SJCRH30 (cell line): ENCODE measurements at regions not wholly inside any gene's neighbourhood (a gene's known extent, or its start where the extent isn't known, plus 50 kb on each side); places are given as distances from the start of the nearest gene placed in this dataset.
"Not testable (repeated sequence)": the region's sequence is repeated elsewhere in the genome, so short reads cannot be mapped to it uniquely, and the experiment has no call there.

Source experiments
- DNase-seq, 2 experiments: peaks; one replicate each; pipeline ENCODE4 v3.0.0-alpha.2; 2015 to 2020
- H3K27ac ChIP-seq: fragments of 250-450 bp; sonication (Bioruptor Pico); 2 replicates; pipeline ENCODE4 v1.5.1; 2020; ENCODE audit warnings: mild to moderate bottlenecking, moderate library complexity
- H3K27me3 ChIP-seq: fragments of 250-450 bp; sonication (Bioruptor Pico); 2 replicates; pipeline ENCODE4 v1.5.1; 2020; ENCODE audit warnings: mild to moderate bottlenecking, moderate library complexity
- H3K36me3 ChIP-seq: fragments of 250-450 bp; sonication (Bioruptor Pico); 2 replicates; pipeline ENCODE4 v1.5.1; 2020; ENCODE audit warnings: mild to moderate bottlenecking, moderate library complexity
- H3K4me1 ChIP-seq: fragments of 250-450 bp; sonication (Bioruptor Pico); 2 replicates; pipeline ENCODE4 v1.5.1; 2020; ENCODE audit warnings: mild to moderate bottlenecking, moderate library complexity
- H3K4me3 ChIP-seq: fragments of 250-450 bp; sonication (Bioruptor Pico); 2 replicates; pipeline ENCODE4 v1.5.1; 2020; ENCODE audit warnings: mild to moderate bottlenecking, moderate library complexity
- H3K9me3 ChIP-seq: fragments of 250-450 bp; sonication (Bioruptor Pico); replicated peaks from 2 replicates; pipeline ENCODE4 v1.5.1; 2020; ENCODE audit warnings: mild to moderate bottlenecking, moderate library complexity

DNA sequence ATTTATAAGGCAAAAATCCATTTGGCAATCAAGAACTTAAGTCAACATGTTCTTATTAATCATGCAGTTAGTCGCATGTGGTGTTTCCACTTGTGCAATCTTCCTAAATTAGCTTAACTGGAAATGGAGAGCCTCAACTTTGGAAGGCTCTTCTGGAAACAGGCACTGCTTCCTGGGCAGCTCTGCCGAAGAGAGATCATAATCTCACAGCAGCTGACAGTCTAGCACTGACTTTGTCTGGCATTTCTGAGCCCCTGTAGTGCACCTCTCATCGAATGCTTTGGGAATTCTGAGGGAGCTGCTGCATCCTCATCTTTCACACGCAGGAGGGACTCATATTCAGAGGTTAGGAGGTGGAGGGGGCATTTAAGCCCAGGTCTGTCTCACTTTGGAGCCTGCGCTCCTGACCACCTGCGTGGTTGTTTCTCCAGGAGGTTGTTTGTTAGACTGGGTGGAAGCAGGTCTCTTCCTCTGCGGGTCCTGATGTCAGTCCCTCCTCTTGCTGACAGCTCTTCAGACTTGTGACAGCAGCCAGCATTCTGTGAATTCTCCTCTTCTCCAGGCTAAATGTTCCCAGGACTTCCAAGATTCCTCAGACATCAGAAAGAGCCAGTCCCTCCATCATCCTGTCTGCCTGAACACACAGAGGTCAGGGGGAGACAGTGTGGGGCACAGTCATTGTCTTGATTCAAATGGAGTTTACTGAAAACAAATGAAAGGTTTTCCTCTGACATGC is 100.4 kb upstream of the GJB6 start:
- no peak for DNase-seq
- no peak overlapping the region for H3K27ac ChIP-seq
- no peaks in the 10 kb centered on the region for H3K4me1 ChIP-seq
- no peak overlapping the region for H3K4me3 ChIP-seq
- H3K9me3 ChIP-seq = no peaks in the 10 kb centered on the region
- H3K27me3 ChIP-seq = no peaks in the 10 kb centered on the region; the same call in 1 of the 2 replicates
- H3K36me3 ChIP-seq = no peaks in the 10 kb centered on the region

DNA sequence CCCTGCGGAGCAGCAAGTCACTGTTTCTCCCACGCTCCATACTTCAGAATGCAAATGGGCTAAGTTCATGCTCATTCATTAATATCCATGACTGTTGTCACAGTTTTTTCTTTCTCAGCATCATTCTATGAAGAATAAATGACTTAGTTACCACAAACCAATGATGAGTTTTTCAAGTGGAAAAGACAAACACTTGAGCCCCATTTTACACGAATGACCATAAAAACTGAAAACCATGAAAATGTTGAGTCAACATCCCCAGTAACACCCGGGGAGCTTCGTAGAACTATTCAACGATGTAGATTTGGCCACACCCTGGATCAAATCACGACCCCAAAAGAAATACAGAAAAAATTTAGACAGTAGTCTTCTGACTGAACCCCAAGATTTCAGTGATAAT is 99.8 kb upstream of the GJB6 start:
- no peak overlapping the region for H3K27ac ChIP-seq
- H3K36me3 ChIP-seq = no peaks in the 10 kb centered on the region
- H3K9me3 ChIP-seq = no peaks in the 10 kb centered on the region
- no peaks in the 10 kb centered on the region for H3K4me1 ChIP-seq
- no peaks in the 10 kb centered on the region; the same call in 1 of the 2 replicates for H3K27me3 ChIP-seq
- no peak for DNase-seq
- no peak overlapping the region for H3K4me3 ChIP-seq

DNA sequence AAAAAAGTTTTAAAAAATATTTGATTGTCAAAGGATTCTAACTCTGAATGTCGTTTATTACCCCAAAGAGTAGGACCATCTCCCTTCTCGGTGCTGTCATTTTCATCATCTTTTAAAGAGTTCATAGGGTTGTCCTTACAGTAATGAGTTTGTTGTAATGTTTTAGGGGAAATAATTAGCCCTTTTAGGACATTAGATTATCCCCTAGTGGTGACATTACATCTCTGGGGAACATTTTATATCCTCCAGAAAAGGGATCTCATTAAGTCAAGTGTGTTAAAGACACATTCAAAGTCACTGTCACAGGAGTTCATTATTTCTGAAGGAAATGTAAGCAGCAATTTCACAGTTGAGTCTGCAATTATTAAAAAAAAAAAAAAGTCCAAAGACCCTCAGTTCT is 99.3 kb upstream of the GJB6 start:
- no peak overlapping the region for H3K4me3 ChIP-seq

DNA sequence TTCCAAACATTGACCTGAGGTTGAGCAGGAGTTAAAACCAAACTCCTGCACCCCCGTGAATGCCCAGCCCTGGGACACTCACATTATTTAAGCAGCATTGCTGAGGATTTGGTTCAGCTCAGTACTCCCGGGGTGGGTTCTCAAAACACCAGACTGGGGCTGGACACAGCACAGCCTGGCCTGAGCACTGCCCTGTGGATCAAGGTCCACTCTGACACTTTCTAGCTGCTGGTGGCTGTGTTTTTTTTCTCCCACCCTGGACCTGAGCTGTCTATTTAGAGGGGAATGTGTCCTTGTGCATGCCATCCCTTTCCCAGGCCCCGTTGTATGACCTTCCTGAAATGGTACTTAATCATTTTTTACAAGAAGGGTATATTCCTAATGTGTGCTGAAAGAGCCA is 94.7 kb upstream of the GJB6 start:
- H3K36me3 ChIP-seq = no peaks in the 10 kb centered on the region
- H3K4me3 ChIP-seq = no peak overlapping the region
- H3K27me3 ChIP-seq = no peaks in the 10 kb centered on the region
- H3K9me3 ChIP-seq = peaks cover 6% of the 10 kb centered on the region; the same call in 1 of the 2 replicates
- H3K4me1 ChIP-seq = no peaks in the 10 kb centered on the region
- DNase-seq = no peak
- no peak overlapping the region for H3K27ac ChIP-seq

More for the DNA sequence above, 99.3 kb upstream of the GJB6 start:
- no peaks in the 10 kb centered on the region for H3K4me1 ChIP-seq
- no peaks in the 10 kb centered on the region for H3K9me3 ChIP-seq
- DNase-seq = no peak
- H3K27ac ChIP-seq = no peak overlapping the region
- no peaks in the 10 kb centered on the region; the same call in 1 of the 2 replicates for H3K27me3 ChIP-seq
- H3K36me3 ChIP-seq = no peaks in the 10 kb centered on the region

DNA sequence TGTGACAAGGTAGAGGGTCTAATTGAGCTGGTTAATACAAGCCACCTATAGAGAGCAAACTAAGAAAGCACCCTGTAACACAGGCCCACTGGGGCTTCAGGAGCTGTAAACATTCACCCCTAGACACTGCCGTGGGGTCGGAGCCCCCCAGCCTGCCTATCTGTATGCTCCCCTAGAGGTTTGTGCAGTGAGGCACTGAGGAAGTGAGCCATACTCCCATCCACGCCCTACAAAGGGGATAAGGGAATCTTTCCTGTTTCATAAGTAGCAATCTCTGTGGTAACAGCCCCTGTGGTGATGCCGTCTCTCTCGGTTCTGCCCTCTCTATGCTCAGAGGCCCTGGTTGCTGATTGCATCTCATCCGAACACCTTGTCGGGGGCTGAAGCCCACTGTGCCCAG is 94.2 kb upstream of the GJB6 start:
- Histone ChIP-seq H3K4me3 (no peak overlapping the region), H3K4me1 (no peaks in the 10 kb centered on the region), H3K27me3 (no peaks in the 10 kb centered on the region), H3K9me3 (peaks cover 6% of the 10 kb centered on the region; the same call in 1 of the 2 replicates), H3K36me3 (no peaks in the 10 kb centered on the region), H3K27ac (no peak overlapping the region)
- DNase-seq = no peak

DNA sequence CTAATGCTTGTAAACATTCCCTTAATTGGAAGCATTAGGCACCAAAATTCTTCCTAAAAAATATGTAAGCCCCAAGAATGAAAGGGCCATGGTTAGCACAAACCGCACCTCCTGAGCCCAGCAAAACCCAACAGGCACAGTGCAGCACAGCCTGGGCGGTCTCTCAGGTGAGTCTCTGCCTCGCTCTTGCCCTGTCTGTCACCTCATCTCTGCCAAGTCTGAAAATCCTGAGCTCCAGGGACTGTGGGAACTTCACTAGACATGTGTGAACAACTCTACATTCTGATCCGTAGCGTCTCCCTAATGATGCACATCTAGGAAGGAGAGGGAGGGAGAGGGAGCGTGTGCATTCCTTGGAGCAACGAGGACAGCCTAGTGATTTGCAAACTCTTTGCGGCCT is 88.8 kb upstream of the GJB6 start:
- Histone ChIP-seq H3K4me3 (no peak overlapping the region), H3K4me1 (no peaks in the 10 kb centered on the region), H3K9me3 (peaks cover 6% of the 10 kb centered on the region; the same call in 1 of the 2 replicates), H3K27ac (no peak overlapping the region), H3K27me3 (no peaks in the 10 kb centered on the region; the same call in 1 of the 2 replicates), H3K36me3 (no peaks in the 10 kb centered on the region)
- DNase-seq = no peak

DNA sequence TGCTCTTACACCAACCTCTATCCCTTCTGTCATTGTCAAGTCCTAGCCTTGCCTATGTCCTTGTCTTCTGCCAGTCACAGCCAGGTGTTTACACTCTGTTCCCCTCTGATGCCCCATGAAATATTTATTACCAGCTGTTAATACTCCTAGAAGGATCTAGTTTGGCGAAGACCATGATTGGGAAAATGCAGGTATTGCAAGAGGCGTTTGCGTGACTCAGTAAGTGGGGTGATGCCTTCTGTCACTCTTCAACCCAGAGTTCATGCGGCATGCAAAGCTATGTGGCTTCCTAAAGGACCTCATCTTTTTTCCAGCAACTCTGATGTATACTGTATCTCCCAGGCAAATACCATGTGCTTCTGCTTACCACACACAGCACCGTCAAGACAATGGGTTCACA is 81.8 kb upstream of the GJB6 start:
- Histone ChIP-seq H3K4me1 (no peaks in the 10 kb centered on the region), H3K9me3 (no peaks in the 10 kb centered on the region; the same call in 1 of the 2 replicates), H3K27me3 (peaks cover 8% of the 10 kb centered on the region), H3K36me3 (no peaks in the 10 kb centered on the region), H3K27ac (no peak overlapping the region), H3K4me3 (no peak overlapping the region)
- DNase-seq = no peak

DNA sequence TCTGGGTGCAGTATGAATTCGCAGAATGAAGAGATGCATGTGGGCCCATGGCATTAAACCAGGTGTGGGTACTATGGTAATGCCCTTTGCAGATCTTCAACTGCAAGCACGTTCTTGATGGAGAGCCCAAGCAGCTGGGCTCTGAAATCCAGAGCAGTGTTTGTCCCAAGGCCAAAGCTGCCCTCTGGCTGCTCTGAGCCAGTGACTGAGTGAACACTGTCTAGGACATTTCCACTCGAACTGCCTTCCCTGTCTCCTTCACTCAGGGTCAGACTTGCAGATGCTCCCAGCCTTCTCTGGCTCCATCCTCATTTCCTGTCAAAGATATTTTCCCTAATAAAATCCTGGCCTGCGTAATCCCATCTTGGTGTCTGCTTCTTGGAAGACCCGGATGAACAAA is 80.2 kb upstream of the GJB6 start:
- Histone ChIP-seq H3K9me3 (no peaks in the 10 kb centered on the region; the same call in 1 of the 2 replicates), H3K27me3 (peaks cover 8% of the 10 kb centered on the region), H3K36me3 (no peaks in the 10 kb centered on the region), H3K4me3 (no peak overlapping the region), H3K4me1 (no peaks in the 10 kb centered on the region), H3K27ac (no peak overlapping the region)
- DNase-seq = no peak

DNA sequence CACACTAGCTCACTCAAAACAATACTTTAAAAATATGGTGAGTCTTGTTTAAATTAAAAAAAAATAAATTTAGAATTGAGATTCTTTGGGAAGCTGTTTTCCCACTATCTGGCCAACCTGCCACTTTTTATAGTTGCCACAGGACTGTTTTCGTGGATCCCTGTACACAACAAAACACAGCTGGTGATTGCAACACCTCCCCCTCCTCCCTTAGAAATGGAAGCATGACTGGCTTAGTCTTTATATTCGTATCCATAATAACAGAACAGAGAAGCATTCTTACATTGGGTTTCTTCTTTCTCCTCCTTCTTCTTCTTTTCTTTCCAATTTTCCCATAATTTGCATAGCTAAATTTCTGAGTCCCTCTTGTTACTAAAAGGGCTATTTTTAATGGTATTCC is 79.5 kb upstream of the GJB6 start:
- DNase-seq = no peak

DNA sequence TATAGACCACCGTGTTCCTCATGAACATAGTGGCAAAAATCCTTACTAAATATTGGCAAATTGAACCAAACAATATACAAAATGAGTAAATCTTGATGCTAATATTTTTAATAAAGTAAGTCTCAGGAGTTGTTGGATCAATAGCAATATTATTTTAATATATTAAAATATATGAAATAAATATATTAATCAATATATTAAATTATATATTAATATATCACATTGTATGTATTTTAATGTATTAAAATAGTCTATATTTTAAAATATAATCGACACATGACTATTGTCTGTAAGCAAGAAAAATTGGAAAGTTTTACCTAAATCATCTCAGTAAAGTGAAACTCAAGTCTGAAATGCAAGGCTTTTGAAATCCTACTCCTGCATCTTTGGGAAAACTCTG is 78.9 kb upstream of the GJB6 start:
- Histone ChIP-seq H3K36me3 (no peaks in the 10 kb centered on the region), H3K27me3 (peaks cover 8% of the 10 kb centered on the region; the same call in 1 of the 2 replicates), H3K4me1 (no peaks in the 10 kb centered on the region), H3K27ac (no peak overlapping the region), H3K4me3 (no peak overlapping the region), H3K9me3 (no peaks in the 10 kb centered on the region; the same call in 1 of the 2 replicates)
- DNase-seq = no peak

More for the DNA sequence above, 79.5 kb upstream of the GJB6 start:
- peaks cover 8% of the 10 kb centered on the region for H3K27me3 ChIP-seq
- no peak overlapping the region for H3K27ac ChIP-seq
- no peaks in the 10 kb centered on the region for H3K4me1 ChIP-seq
- H3K4me3 ChIP-seq = no peak overlapping the region
- H3K9me3 ChIP-seq = no peaks in the 10 kb centered on the region; the same call in 1 of the 2 replicates
- no peaks in the 10 kb centered on the region for H3K36me3 ChIP-seq

DNA sequence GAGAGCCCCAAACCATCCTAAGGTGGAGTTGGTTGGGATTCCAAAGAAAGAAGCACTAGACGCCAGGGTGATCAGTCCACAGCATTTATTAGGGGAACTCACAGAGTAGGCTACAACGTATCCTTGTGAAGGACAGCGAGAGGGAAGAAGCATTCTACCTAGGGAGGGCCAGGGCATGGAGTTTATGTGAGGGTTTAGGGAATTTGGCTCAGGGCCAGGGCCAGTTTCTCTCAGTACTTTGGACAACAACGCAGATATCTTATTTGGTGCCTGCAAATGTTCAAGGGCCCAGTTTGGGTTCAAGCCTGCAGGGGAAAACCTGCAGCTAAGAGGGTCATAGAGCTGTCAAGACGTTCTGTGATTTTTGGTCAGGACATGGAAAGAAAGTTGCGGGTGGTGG is 73.9 kb upstream of the GJB6 start:
- no peaks in the 10 kb centered on the region for H3K36me3 ChIP-seq
- no peak overlapping the region for H3K4me3 ChIP-seq
- H3K4me1 ChIP-seq = no peaks in the 10 kb centered on the region
- H3K27ac ChIP-seq = no peak overlapping the region
- H3K9me3 ChIP-seq = no peaks in the 10 kb centered on the region
- DNase-seq = no peak
- H3K27me3 ChIP-seq = peaks cover 8% of the 10 kb centered on the region; the same call in 1 of the 2 replicates

DNA sequence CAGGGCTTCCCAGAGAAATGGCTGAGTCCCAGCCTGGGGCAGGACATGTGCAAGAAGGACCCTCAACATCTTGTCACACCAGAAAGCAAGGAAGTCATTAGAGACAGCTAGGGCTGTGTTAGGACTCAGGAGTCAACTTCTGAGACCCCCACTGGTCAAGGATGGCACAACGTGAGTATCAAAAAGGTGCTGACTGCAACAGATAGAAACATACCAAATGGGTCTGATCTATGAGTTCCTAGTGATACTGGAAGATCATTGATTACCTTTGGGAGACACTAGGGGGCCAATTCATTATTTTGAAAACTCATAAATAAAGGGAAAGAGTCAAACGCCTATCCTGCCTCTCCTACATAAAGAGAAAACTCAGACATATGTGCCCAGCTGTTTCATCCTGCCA is 73.5 kb upstream of the GJB6 start:
- H3K9me3 ChIP-seq = no peaks in the 10 kb centered on the region
- H3K36me3 ChIP-seq = no peaks in the 10 kb centered on the region
- DNase-seq = no peak
- no peak overlapping the region for H3K4me3 ChIP-seq
- H3K27me3 ChIP-seq = peaks cover 8% of the 10 kb centered on the region; the same call in 1 of the 2 replicates
- H3K4me1 ChIP-seq = no peaks in the 10 kb centered on the region
- no peak overlapping the region for H3K27ac ChIP-seq

DNA sequence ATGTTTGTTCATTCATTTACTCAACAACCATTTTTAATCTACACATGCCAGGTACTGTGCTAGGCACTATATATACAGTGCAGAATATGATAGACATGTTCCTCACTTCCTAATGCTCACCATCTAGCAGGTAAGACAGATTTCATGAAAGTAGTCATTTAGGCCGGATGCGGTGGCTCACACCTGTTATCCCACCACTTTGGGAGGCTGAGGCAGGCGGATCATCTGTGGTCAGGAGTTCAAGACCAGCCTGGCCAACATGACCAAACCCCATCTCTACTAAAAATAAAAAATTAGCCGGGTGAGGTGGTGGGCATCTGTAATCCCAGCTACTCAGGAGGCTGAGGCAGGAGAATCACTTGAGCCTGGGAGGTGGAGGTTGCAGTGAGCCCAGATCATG is 71.9 kb upstream of the GJB6 start:
- not testable (repeated sequence) for H3K9me3 ChIP-seq, H3K36me3 ChIP-seq, H3K4me3 ChIP-seq, H3K27me3 ChIP-seq, H3K27ac ChIP-seq, H3K4me1 ChIP-seq, DNase-seq

DNA sequence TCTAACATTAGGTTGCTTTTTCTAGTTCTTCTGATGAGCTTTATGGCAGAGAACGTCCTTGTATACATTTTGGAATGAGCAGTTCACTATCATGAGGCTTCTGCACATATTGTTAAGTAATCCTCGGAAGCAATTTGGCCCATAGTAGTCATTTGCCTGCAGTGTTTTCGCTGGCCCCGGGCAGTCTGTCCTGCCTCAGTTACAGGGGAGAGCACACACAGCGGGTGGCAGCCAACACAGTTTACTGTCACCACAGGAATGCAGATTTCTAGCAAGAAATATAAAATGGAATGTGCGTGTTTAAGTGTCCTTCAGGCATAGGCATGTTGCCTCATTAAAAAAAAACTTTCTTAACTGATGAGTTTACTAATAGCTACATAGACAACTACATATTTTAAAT is 71.5 kb upstream of the GJB6 start:
- Histone ChIP-seq H3K27ac (no peak overlapping the region), H3K9me3 (no peaks in the 10 kb centered on the region), H3K27me3 (no peaks in the 10 kb centered on the region; the same call in 1 of the 2 replicates), H3K36me3 (no peaks in the 10 kb centered on the region), H3K4me3 (no peak overlapping the region), H3K4me1 (no peaks in the 10 kb centered on the region)
- DNase-seq = no peak

DNA sequence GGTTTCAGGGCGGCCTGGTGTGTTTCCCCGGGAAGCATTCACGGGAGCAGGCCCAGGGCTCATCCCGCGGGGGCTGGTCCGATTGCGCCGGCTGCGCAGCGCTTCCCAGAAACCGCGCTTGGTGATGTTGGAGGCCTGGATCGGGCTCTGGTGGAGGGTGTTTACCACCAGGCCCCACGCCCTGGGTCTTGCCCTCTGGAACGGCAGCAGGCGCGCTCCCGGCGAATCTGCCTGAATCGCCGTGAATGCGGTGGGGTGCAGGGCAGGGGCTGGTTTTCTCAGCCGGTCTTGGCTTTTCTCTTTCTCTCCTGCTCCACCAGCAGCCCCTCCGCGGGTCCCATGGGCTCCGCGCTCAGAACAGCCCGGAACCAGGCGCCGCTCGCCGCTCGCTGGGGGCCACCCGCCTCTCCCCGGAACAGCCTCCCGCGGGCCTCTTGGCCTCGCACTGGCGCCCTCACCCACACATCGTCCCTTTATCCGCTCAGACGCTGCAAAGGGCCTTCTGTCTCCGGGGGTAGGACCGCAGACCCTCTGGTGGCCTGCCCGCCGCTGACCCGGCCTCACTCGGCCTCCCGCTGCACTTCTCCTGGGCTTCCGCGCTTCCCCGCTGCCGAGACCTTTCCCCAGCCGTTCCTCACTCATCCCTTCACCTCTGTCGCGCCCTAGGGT is 69.4 kb upstream of the GJB6 start:
- no peaks in the 10 kb centered on the region for H3K4me1 ChIP-seq
- H3K4me3 ChIP-seq = no peak overlapping the region
- no peak for DNase-seq
- H3K27ac ChIP-seq = no peak overlapping the region
- H3K27me3 ChIP-seq = no peaks in the 10 kb centered on the region; the same call in 1 of the 2 replicates
- H3K36me3 ChIP-seq = no peaks in the 10 kb centered on the region
- H3K9me3 ChIP-seq = no peaks in the 10 kb centered on the region
